ENCODE measurements at regions not wholly inside any gene's neighbourhood (a gene's known extent, or its start where the extent isn't known, plus 50 kb on each side); places are given as distances from the start of the nearest gene placed in this dataset.

GRCh38 chr16:73383195-73383987 lies 335.5 kb upstream of the ZFHX3 start:
- Histone ChIP-seq H3K14ac (ENCODE audit: low read length in 2 of 2) (no peak overlapping the region), H4K91ac (ENCODE audit: low read length) (no peak overlapping the region), H3K4ac (ENCODE audit: low read depth in 1 of 2, low read length in 2 of 2) (no peak overlapping the region), H2BK12ac (ENCODE audit: low read length in 2 of 2) (no peak overlapping the region), H2AK5ac (ENCODE audit: low read length, severe bottlenecking) (no peak overlapping the region), H3K18ac (ENCODE audit: low read depth in 1 of 2, low read length in 2 of 2) (no peak overlapping the region), H3K4me1 (ENCODE audit: control insufficient read depth, insufficient read depth, low read depth, low read length) (no peaks in the 10 kb centered on the region), H3K9ac (ENCODE audit: low read length) (no peak overlapping the region), H2BK120ac (ENCODE audit: low read depth, low read length) (no peak overlapping the region), H3K4me3 (ENCODE audit: insufficient read depth in 1 of 2, low read depth in 1 of 2, low read length in 2 of 2) (no peak overlapping the region), H3K27ac (ENCODE audit: low read length, poor library complexity, severe bottlenecking) (no peak overlapping the region), H2BK15ac (ENCODE audit: low read depth, poor library complexity, severe bottlenecking) (no peak overlapping the region), H3K27me3 (ENCODE audit: control insufficient read depth in 1 of 2, insufficient read depth in 1 of 2, low read length in 2 of 2) (peaks cover 0 to 6% of the 10 kb centered on the region in 2 experiments), H4K8ac (ENCODE audit: low read length) (no peak overlapping the region), H3K4me2 (ENCODE audit: low read length, poor library complexity, severe bottlenecking) (no peak overlapping the region), H3K36me3 (ENCODE audit: control insufficient read depth in 1 of 2, insufficient read depth in 2 of 2, low read depth in 1 of 2, low read length in 2 of 2) (no peaks in the 10 kb centered on the region), H3K23ac (ENCODE audit: low read length in 2 of 2) (no peak overlapping the region), H2BK5ac (ENCODE audit: low read depth, low read length, poor library complexity, severe bottlenecking) (no peak overlapping the region), H3K9me3 (ENCODE audit: control insufficient read depth, low read length) (no peaks in the 10 kb centered on the region), H3K79me1 (replicated peaks; ENCODE audit: low read length, poor library complexity, severe bottlenecking) (no peaks in the 10 kb centered on the region), H2AFZ (ENCODE audit: low read depth, low read length) (no peak overlapping the region)
- DNase-seq, result no peak
- WGBS, result 87% methylated on average over 21 of the region's 21 CpGs

- Histone ChIP-seq H3K4me3 (ENCODE audit: insufficient read depth in 1 of 2, low read depth in 1 of 2, low read length in 2 of 2) (no peak overlapping the region), H2BK120ac (ENCODE audit: low read depth, low read length) (no peak overlapping the region), H2BK12ac (ENCODE audit: low read length in 2 of 2) (no peak overlapping the region), H3K27ac (ENCODE audit: low read length, poor library complexity, severe bottlenecking) (no peak overlapping the region), H3K79me1 (replicated peaks; ENCODE audit: low read length, poor library complexity, severe bottlenecking) (no peaks in the 10 kb centered on the region), H4K8ac (ENCODE audit: low read length) (no peak overlapping the region), H4K91ac (ENCODE audit: low read length) (no peak overlapping the region), H3K9me3 (ENCODE audit: control insufficient read depth, low read length) (no peaks in the 10 kb centered on the region), H3K4me1 (ENCODE audit: control insufficient read depth, insufficient read depth, low read depth, low read length) (no peaks in the 10 kb centered on the region), H3K27me3 (ENCODE audit: control insufficient read depth in 1 of 2, insufficient read depth in 1 of 2, low read length in 2 of 2) (peaks cover 0 to 2% of the 10 kb centered on the region in 2 experiments), H2BK15ac (ENCODE audit: low read depth, poor library complexity, severe bottlenecking) (no peak overlapping the region), H2AK5ac (ENCODE audit: low read length, severe bottlenecking) (no peak overlapping the region), H3K14ac (ENCODE audit: low read length in 2 of 2) (no peak overlapping the region), H2AFZ (ENCODE audit: low read depth, low read length) (no peak overlapping the region), H3K4ac (ENCODE audit: low read depth in 1 of 2, low read length in 2 of 2) (no peak overlapping the region), H3K4me2 (ENCODE audit: low read length, poor library complexity, severe bottlenecking) (no peak overlapping the region), H2BK5ac (ENCODE audit: low read depth, low read length, poor library complexity, severe bottlenecking) (no peak overlapping the region), H3K18ac (ENCODE audit: low read depth in 1 of 2, low read length in 2 of 2) (no peak overlapping the region), H3K9ac (ENCODE audit: low read length) (no peak overlapping the region), H3K23ac (ENCODE audit: low read length in 2 of 2) (no peak overlapping the region), H3K36me3 (ENCODE audit: control insufficient read depth in 1 of 2, insufficient read depth in 2 of 2, low read depth in 1 of 2, low read length in 2 of 2) (no peaks in the 10 kb centered on the region)
- no peak for DNase-seq
- WGBS, result 79% methylated on average over 3 of the region's 4 CpGs
Observed at GRCh38 chr16:73378471-73378870, 330.5 kb upstream of the ZFHX3 start.

- Histone ChIP-seq H4K91ac (ENCODE audit: low read length) (no peak overlapping the region), H3K36me3 (ENCODE audit: control insufficient read depth in 1 of 2, insufficient read depth in 2 of 2, low read depth in 1 of 2, low read length in 2 of 2) (no peaks in the 10 kb centered on the region), H3K79me1 (replicated peaks; ENCODE audit: low read length, poor library complexity, severe bottlenecking) (no peaks in the 10 kb centered on the region), H3K14ac (ENCODE audit: low read length in 2 of 2) (no peak overlapping the region), H2AK5ac (ENCODE audit: low read length, severe bottlenecking) (no peak overlapping the region), H3K27ac (ENCODE audit: low read length, poor library complexity, severe bottlenecking) (no peak overlapping the region), H2AFZ (ENCODE audit: low read depth, low read length) (no peak overlapping the region), H3K4ac (ENCODE audit: low read depth in 1 of 2, low read length in 2 of 2) (no peak overlapping the region), H2BK120ac (ENCODE audit: low read depth, low read length) (no peak overlapping the region), H3K4me1 (ENCODE audit: control insufficient read depth, insufficient read depth, low read depth, low read length) (no peaks in the 10 kb centered on the region), H3K4me3 (ENCODE audit: insufficient read depth in 1 of 2, low read depth in 1 of 2, low read length in 2 of 2) (no peak overlapping the region), H3K27me3 (ENCODE audit: control insufficient read depth in 1 of 2, insufficient read depth in 1 of 2, low read length in 2 of 2) (no peaks in the 10 kb centered on the region), H2BK12ac (ENCODE audit: low read length in 2 of 2) (no peak overlapping the region), H3K9ac (ENCODE audit: low read length) (no peak overlapping the region), H2BK5ac (ENCODE audit: low read depth, low read length, poor library complexity, severe bottlenecking) (no peak overlapping the region), H4K8ac (ENCODE audit: low read length) (no peak overlapping the region), H3K9me3 (ENCODE audit: control insufficient read depth, low read length) (no peaks in the 10 kb centered on the region), H3K18ac (ENCODE audit: low read depth in 1 of 2, low read length in 2 of 2) (no peak overlapping the region), H3K4me2 (ENCODE audit: low read length, poor library complexity, severe bottlenecking) (no peak overlapping the region), H2BK15ac (ENCODE audit: low read depth, poor library complexity, severe bottlenecking) (no peak overlapping the region), H3K23ac (ENCODE audit: low read length in 2 of 2) (no peak overlapping the region)
- WGBS, result 85% methylated on average over 9 of the region's 9 CpGs
- no peak for DNase-seq
Observed at GRCh38 chr16:73371584-73372319, 323.8 kb upstream of the ZFHX3 start.

GRCh38 chr16:73369851-73370250 lies 321.9 kb upstream of the ZFHX3 start:
- DNase-seq, result no peak
- H4K91ac ChIP-seq (ENCODE audit: low read length), result no peak overlapping the region
- no peak overlapping the region for H2AFZ ChIP-seq (ENCODE audit: low read depth, low read length)
- H3K9ac ChIP-seq (ENCODE audit: low read length), result no peak overlapping the region
- H2BK120ac ChIP-seq (ENCODE audit: low read depth, low read length), result no peak overlapping the region
- no peaks in the 10 kb centered on the region for H3K4me1 ChIP-seq (ENCODE audit: control insufficient read depth, insufficient read depth, low read depth, low read length)
- no peak overlapping the region for H3K18ac ChIP-seq (ENCODE audit: low read depth in 1 of 2, low read length in 2 of 2)
- no peaks in the 10 kb centered on the region for H3K27me3 ChIP-seq (ENCODE audit: control insufficient read depth in 1 of 2, insufficient read depth in 1 of 2, low read length in 2 of 2)
- no peak overlapping the region for H3K4me2 ChIP-seq (ENCODE audit: low read length, poor library complexity, severe bottlenecking)
- no peak overlapping the region for H2AK5ac ChIP-seq (ENCODE audit: low read length, severe bottlenecking)
- H3K79me1 ChIP-seq (replicated peaks; ENCODE audit: low read length, poor library complexity, severe bottlenecking), result no peaks in the 10 kb centered on the region
- no peak overlapping the region for H3K4ac ChIP-seq (ENCODE audit: low read depth in 1 of 2, low read length in 2 of 2)
- H3K36me3 ChIP-seq (ENCODE audit: control insufficient read depth in 1 of 2, insufficient read depth in 2 of 2, low read depth in 1 of 2, low read length in 2 of 2), result no peaks in the 10 kb centered on the region
- no peak overlapping the region for H3K14ac ChIP-seq (ENCODE audit: low read length in 2 of 2)
- no peak overlapping the region for H2BK12ac ChIP-seq (ENCODE audit: low read length in 2 of 2)
- no peak overlapping the region for H3K27ac ChIP-seq (ENCODE audit: low read length, poor library complexity, severe bottlenecking)
- no peak overlapping the region for H2BK15ac ChIP-seq (ENCODE audit: low read depth, poor library complexity, severe bottlenecking)
- no peak overlapping the region for H4K8ac ChIP-seq (ENCODE audit: low read length)
- H2BK5ac ChIP-seq (ENCODE audit: low read depth, low read length, poor library complexity, severe bottlenecking), result no peak overlapping the region
- WGBS, result 63% methylated on average over 3 of the region's 3 CpGs
- no peak overlapping the region for H3K23ac ChIP-seq (ENCODE audit: low read length in 2 of 2)
- no peak overlapping the region for H3K4me3 ChIP-seq (ENCODE audit: insufficient read depth in 1 of 2, low read depth in 1 of 2, low read length in 2 of 2)
- no peaks in the 10 kb centered on the region for H3K9me3 ChIP-seq (ENCODE audit: control insufficient read depth, low read length)

All from mesenchymal stem cell (in vitro differentiated cells and primary cell).